PFSK-1 (cell line): ENCODE measurements at regions not wholly inside any gene's neighbourhood (a gene's known extent, or its start where the extent isn't known, plus 50 kb on each side); places are given as distances from the start of the nearest gene placed in this dataset.

Experiments
- FOXP2 ChIP-seq: optimal IDR thresholded peaks from 2 replicates; pipeline ENCODE3; 2011; ENCODE audit warnings: borderline replicate concordance, control low read depth, inconsistent platforms; ENCODE audit not compliant: insufficient read depth; ENCODE audit errors: extremely low read length, extremely low read depth
- POLR2AphosphoS5 ChIP-seq: IDR thresholded peaks from 2 replicates; pipeline ENCODE4 v1.6.1; 2012; ENCODE audit warnings: low read depth, mild to moderate bottlenecking, control low read depth, low read length, moderate library complexity
- REST ChIP-seq, 2 experiments: IDR thresholded peaks; 2 replicates each; pipeline versions ENCODE4 v1.6.1 to v1.8.0; 2011 to 2012; ENCODE audit warnings: low read depth in 2 of 2, low read length in 2 of 2, control low read depth in 1 of 2, inconsistent platforms in 1 of 2, mild to moderate bottlenecking in 1 of 2, moderate library complexity in 1 of 2; ENCODE audit not compliant: insufficient read depth in 1 of 2
- SIN3A ChIP-seq: IDR thresholded peaks from 2 replicates; pipeline ENCODE4 v1.6.1; 2012; ENCODE audit warnings: mild to moderate bottlenecking, low read length, moderate library complexity, borderline replicate concordance; ENCODE audit not compliant: insufficient read depth
- TAF1 ChIP-seq: IDR thresholded peaks from 2 replicates; pipeline ENCODE4 v1.6.1; 2012; ENCODE audit warnings: low read length, control low read depth, borderline replicate concordance; ENCODE audit not compliant: insufficient read depth

GRCh38 chr13:75088915-75089314, 393.1 kb downstream of the TBC1D4 start:
- no peak for TF ChIP-seq REST (IDR thresholded peaks at IDR 0.05; ENCODE audit: insufficient read depth in 1 of 2, low read depth in 2 of 2, low read length in 2 of 2)
- no peak for TF ChIP-seq POLR2AphosphoS5
- TF ChIP-seq TAF1 = no peak
- TF ChIP-seq SIN3A = no peak
- TF ChIP-seq FOXP2 = no peak
